Lung (tissue), 11 donors: ENCODE measurements at regions not wholly inside any gene's neighbourhood (a gene's known extent, or its start where the extent isn't known, plus 50 kb on each side); places are given as distances from the start of the nearest gene placed in this dataset.

Experiments
- ATAC-seq: fragments of 200-7000 bp; cut with Tn5 transposase; one replicate; pipeline ENCODE4 v1.9.1; 2020; ENCODE audit warnings: moderate number of reproducible peaks; ENCODE audit not compliant: insufficient read depth, low FRiP score
- DNase-seq, 3 donors: peaks; one replicate each; pipeline ENCODE4 v3.0.0-alpha.2; 2013 to 2017
- H3K27ac ChIP-seq, 2 donors: one replicate each; pipeline ENCODE4 v1.5.1; 2013; ENCODE audit warnings: mild to moderate bottlenecking in 2 of 2, moderate library complexity in 2 of 2, control low read depth in 1 of 2, inconsistent platforms in 1 of 2, low read depth in 1 of 2, low read length in 1 of 2
- H3K27me3 ChIP-seq, 3 donors: one replicate each; pipeline ENCODE4 v1.5.1; 2013; ENCODE audit warnings: low read length in 2 of 3; ENCODE audit not compliant: control insufficient read depth in 3 of 3, insufficient read depth in 3 of 3
- H3K36me3 ChIP-seq, 4 donors: one replicate each; pipeline ENCODE4 v1.5.1; 2013; ENCODE audit warnings: low read length in 4 of 4, mild to moderate bottlenecking in 1 of 4, moderate library complexity in 1 of 4; ENCODE audit not compliant: control insufficient read depth in 4 of 4, insufficient read depth in 4 of 4
- H3K4me1 ChIP-seq, 5 donors: one replicate each; pipeline ENCODE4 v1.5.1; 2013; ENCODE audit warnings: low read length in 5 of 5, mild to moderate bottlenecking in 2 of 5, moderate library complexity in 1 of 5; ENCODE audit not compliant: control insufficient read depth in 5 of 5, insufficient read depth in 5 of 5
- H3K4me3 ChIP-seq: one replicate; pipeline ENCODE4 v1.5.1; 2013; ENCODE audit warnings: mild to moderate bottlenecking, control low read depth, moderate library complexity
- H3K9ac ChIP-seq, 2 donors: one replicate each; pipeline ENCODE4 v1.5.1; 2013; ENCODE audit warnings: low read length in 2 of 2, control low read depth in 1 of 2; ENCODE audit not compliant: insufficient read depth in 1 of 2
- H3K9me3 ChIP-seq, 4 donors: one replicate each; pipeline ENCODE4 v1.5.1; 2013; ENCODE audit warnings: low read length in 3 of 4, mild to moderate bottlenecking in 1 of 4, moderate library complexity in 1 of 4; ENCODE audit not compliant: control insufficient read depth in 4 of 4, insufficient read depth in 3 of 4
- CTCF ChIP-seq: IDR thresholded peaks from 2 replicates; pipeline ENCODE4 v1.5.1; 2012; ENCODE audit warnings: mild to moderate bottlenecking; ENCODE audit errors: control extremely low read depth, extremely low read depth
- WGBS, 2 donors: extraction: QIAGEN DNeasy Blood & Tissue Kit; methylation state at CpG; one replicate each; pipeline ENCODE4 v1.1.7; 2013; 5-methylcytosine and 5-hydroxymethylcytosine counted together
- donor health status: control.
- donor health status: control.
- donor health status: Bipolar disorder and iron deficiency.
- donor health status: healthy.
- donor health status: DM: yes; HTN: yes; CAD: no.

DNA sequence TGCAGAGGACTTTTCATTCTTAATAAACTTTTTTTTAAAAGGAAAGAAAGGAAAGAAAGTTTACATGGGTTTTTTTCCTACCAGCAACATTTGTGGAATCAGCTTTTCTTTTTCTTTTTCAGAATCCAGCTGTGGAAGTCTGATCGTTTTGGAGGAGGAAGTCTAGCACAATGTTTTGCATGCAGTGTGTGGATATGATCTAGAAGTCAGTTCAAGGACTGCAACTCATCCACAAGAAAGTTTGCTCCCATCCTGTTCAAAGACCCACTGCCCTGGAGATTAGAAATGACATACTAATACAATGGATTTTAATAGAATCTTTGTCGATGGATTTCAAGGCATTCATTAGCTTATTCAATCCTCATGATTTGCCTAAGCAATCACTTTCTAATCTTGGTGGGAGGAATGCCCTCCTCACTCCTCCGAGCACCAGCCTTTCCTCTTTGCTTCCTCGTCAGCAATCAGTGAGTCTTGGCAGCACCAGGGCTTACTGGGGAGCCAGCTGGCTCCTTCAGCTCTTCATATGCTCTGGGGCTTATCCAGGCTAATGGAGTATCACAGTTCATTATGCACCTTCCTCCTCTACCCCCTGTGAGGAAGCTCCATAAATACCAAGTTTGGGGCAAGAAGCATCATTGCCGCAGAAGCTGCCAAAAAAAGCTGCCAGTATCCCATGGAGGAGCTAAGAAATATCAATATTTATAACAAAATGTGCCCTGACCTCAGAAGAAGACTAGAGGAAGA lies 392.3 kb upstream of the PKN2 start:
- ATAC-seq (no peak), DNase-seq (peak; percentile 42 to 80 (median 74))
- Histone ChIP-seq H3K4me3 (no peak overlapping the region), H3K4me1 (peaks cover 0 to 30% (median 0%) of the 10 kb centered on the region in 5 donors), H3K27ac (no peak overlapping the region), H3K27me3 (no peaks in the 10 kb centered on the region), H3K36me3 (no peaks in the 10 kb centered on the region), H3K9me3 (no peaks in the 10 kb centered on the region), H3K9ac (no peak overlapping the region)
- no peak for TF ChIP-seq CTCF
- WGBS, 2 donors: 63 to 70% methylated on average over 5 of the region's 5 CpGs

DNA sequence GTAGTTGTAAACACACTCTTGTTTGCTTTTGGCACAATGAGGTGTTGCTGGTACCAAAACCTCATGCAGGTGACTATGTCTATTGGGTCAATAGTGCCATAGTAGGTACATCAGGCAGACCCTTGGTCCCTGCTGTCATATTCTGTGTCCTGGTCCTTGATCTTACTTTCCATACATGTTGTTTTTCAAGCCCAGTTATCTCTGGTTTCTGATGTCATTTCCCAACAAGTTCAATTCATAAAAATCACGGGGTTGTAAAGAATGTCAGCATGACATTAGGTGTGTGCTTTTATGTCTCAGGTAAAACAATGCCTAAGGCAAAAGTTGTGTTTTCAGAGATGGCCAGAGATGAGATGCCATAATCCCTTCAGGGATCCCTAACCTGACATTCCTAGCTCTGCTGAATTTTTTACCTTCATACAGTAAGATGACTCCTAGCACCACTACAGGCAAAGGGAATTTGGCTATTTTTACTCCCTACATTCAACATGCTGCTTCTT lies 390.3 kb upstream of the PKN2 start:
- Histone ChIP-seq H3K9me3 (no peaks in the 10 kb centered on the region), H3K4me1 (peaks cover 0 to 30% (median 0%) of the 10 kb centered on the region in 5 donors), H3K9ac (no peak overlapping the region), H3K4me3 (no peak overlapping the region), H3K27me3 (no peaks in the 10 kb centered on the region), H3K36me3 (no peaks in the 10 kb centered on the region), H3K27ac (no peak overlapping the region)
- no peak for TF ChIP-seq CTCF
- no peak for ATAC-seq
- no peak for DNase-seq
- WGBS, 2 donors: 83 to 94% methylated on average over 1 of the region's 1 CpG

DNA sequence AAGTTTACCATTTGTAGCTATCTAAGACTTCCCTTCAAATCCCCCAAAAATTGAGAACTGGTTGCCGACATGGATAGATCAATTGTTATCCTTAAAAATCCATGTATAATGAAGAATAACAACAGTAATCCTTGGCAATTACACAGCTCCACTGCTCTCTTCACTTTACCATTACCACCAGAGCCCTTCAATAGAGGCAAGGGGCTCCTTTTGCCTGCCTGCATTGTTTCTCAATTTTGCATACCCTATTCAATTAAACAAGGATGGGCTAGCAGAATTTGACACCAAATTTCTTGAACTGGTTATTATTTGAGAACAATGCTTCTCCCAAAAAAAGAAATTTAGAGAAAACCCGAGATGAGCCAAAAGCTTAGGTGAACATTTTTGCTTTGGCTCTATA lies 387.8 kb upstream of the PKN2 start:
- 92 to 94% methylated on average over 2 of the region's 2 CpGs for whole genome bisulfite sequencing, 2 donors
- Histone ChIP-seq H3K9ac (no peak overlapping the region), H3K4me3 (no peak overlapping the region), H3K36me3 (no peaks in the 10 kb centered on the region), H3K4me1 (peaks cover 0 to 31% (median 0%) of the 10 kb centered on the region in 5 donors), H3K9me3 (no peaks in the 10 kb centered on the region), H3K27me3 (no peaks in the 10 kb centered on the region), H3K27ac (no peak overlapping the region)
- TF ChIP-seq CTCF: no peak
- no peak for DNase-seq
- no peak for ATAC-seq
